ENCODE measurements at regions not wholly inside any gene's neighbourhood (a gene's known extent, or its start where the extent isn't known, plus 50 kb on each side); places are given as distances from the start of the nearest gene placed in this dataset.
"Not testable (repeated sequence)": the region's sequence is repeated elsewhere in the genome, so short reads cannot be mapped to it uniquely, and the experiment has no call there.

DNA sequence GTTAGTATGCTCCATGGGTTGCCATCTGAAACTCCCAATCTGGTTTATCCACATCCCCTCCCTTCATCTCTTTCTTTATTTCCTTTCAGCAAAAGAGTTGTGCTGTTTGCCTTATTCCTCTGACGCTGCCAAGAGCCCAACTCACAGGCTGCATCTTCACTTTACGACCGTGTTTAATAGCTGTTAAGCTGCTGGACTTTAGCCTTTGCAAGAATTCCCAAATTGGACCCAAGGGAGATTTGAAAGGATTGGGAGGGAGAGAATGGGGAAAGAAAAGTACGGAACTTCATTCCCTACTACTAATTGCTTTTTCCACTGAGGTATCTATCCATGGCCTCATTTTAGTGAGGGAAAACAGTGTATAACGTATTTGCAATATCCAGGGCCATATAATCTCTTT is 263.4 kb upstream of the MEIS1 start:
- ATAC-seq (no peak), DNase-seq (ENCODE audit: low spot score in 2 of 2) (no peak)
- H3K36me3 Mint-ChIP-seq = no peaks in the 10 kb centered on the region
- H3K27ac Mint-ChIP-seq = no peak overlapping the region
- H3K9me3 Mint-ChIP-seq = peaks cover 0 to 12% of the 10 kb centered on the region in 2 donors

GRCh38 chr2:66170744-66171330 is 264.1 kb upstream of the MEIS1 start:
- H3K9me3 Mint-ChIP-seq = peaks cover 0 to 12% of the 10 kb centered on the region in 2 donors
- no peak for ATAC-seq
- no peak for DNase-seq (ENCODE audit: low spot score in 2 of 2)
- no peaks in the 10 kb centered on the region for H3K36me3 Mint-ChIP-seq
- H3K27ac Mint-ChIP-seq = no peak overlapping the region

DNA sequence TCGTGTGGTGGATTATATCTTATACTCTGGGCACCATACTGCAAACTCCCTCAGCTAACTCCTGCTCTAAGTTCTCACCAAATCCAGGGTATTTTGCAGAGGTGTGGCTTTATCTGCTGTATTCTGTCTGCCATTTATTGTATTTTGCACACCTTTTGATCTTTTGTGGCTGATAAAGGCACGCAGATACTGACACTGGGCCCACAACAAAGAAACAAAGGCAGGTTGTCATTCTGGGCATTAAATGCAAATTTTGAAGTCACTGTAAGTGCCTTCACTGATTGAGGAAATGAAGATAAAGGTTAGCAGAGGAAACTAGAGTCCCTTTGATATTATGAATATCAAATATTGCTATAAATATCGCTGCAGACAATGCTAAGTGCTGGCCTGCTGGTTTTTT is 265.8 kb upstream of the MEIS1 start:
- Mint-ChIP-seq H3K27ac (no peak overlapping the region), H3K36me3 (no peaks in the 10 kb centered on the region), H3K9me3 (peaks cover 0 to 17% of the 10 kb centered on the region in 2 donors)
- ATAC-seq = no peak
- DNase-seq (ENCODE audit: low spot score in 2 of 2) = no peak

- H3K36me3 Mint-ChIP-seq = peaks cover 0 to 3% of the 10 kb centered on the region in 2 donors
- H3K9me3 Mint-ChIP-seq = peaks cover 5 to 13% of the 10 kb centered on the region in 2 donors
- ATAC-seq = no peak
- H3K27ac Mint-ChIP-seq = no peak overlapping the region
- no peak for DNase-seq (ENCODE audit: low spot score in 2 of 2)
These were observed 270.5 kb upstream of the MEIS1 start for GRCh38 chr2:66164470-66164869.

DNA sequence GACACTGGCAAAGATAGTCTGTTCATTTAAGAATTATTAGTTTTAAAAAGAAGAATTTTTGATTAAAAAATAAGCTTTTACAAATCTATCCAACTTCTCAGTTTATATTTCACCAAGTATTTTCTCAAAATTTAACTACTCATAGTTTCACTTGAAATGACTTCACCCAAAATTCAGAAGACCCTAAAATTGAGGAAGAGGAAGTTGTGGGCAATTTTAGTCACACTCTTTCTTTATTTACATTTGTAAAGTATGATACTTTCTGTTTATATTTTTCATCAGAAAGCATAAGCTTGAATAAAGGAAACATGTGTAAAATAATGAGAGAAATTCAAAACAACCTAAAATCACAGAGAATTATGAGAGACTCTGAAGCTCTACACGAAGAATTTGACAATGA is 278.8 kb upstream of the MEIS1 start:
- no peak for DNase-seq (ENCODE audit: low spot score in 2 of 2)
- no peak for ATAC-seq
- Mint-ChIP-seq H3K36me3 (peaks cover 0 to 20% of the 10 kb centered on the region in 2 donors), H3K9me3 (peaks cover 24 to 38% of the 10 kb centered on the region in 2 donors), H3K27ac (no peak overlapping the region)

GRCh38 chr2:66153941-66154340 is 281.0 kb upstream of the MEIS1 start:
- Mint-ChIP-seq H3K27ac (no peak overlapping the region), H3K9me3 (peaks cover 20 to 40% of the 10 kb centered on the region in 2 donors), H3K36me3 (peaks cover 0 to 16% of the 10 kb centered on the region in 2 donors)
- no peak for DNase-seq (ENCODE audit: low spot score in 2 of 2)
- no peak for ATAC-seq

GRCh38 chr2:66145490-66145889 is 289.4 kb upstream of the MEIS1 start:
- Mint-ChIP-seq H3K36me3 (peaks cover 0 to 6% of the 10 kb centered on the region in 2 donors), H3K27ac (no peak overlapping the region), H3K9me3 (peaks cover 4 to 14% of the 10 kb centered on the region in 2 donors)
- DNase-seq (ENCODE audit: low spot score in 2 of 2) (no peak), ATAC-seq (no peak)

DNA sequence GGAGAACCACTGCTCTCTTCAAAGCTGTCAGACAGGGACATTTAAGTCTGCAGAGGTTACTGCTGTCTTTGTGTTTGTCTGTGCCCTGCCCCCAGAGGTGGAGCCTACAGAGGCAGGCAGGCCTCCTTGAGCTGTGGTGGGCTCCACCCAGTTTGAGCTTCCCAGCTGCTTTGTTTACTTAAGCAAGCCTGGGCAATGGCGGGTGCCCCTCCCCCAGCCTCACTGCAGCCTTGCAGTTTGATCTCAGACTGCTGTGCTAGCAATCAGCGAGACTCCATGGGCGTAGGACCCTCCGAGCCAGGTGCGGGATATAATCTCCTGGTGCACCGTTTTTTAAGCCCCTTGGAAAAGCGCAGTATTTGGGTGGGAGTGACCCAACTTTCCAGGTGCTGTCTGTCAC is 290.6 kb upstream of the MEIS1 start:
- DNase-seq (ENCODE audit: low spot score in 2 of 2); H3K27ac Mint-ChIP-seq; H3K36me3 Mint-ChIP-seq; ATAC-seq: not testable (repeated sequence)
- H3K9me3 Mint-ChIP-seq = peaks cover 4 to 14% of the 10 kb centered on the region in 2 donors

GRCh38 chr2:66137606-66138130 is 297.3 kb upstream of the MEIS1 start:
- DNase-seq (ENCODE audit: low spot score in 2 of 2) (no peak), ATAC-seq (no peak)
- H3K36me3 Mint-ChIP-seq = no peaks in the 10 kb centered on the region
- peaks cover 6 to 7% of the 10 kb centered on the region in 2 donors for H3K9me3 Mint-ChIP-seq
- no peak overlapping the region for H3K27ac Mint-ChIP-seq

GRCh38 chr2:66134138-66134701 is 300.7 kb upstream of the MEIS1 start:
- ATAC-seq = no peak
- no peak for DNase-seq (ENCODE audit: low spot score in 2 of 2)
- Mint-ChIP-seq H3K27ac (no peak overlapping the region), H3K36me3 (no peaks in the 10 kb centered on the region), H3K9me3 (peaks cover 6 to 10% of the 10 kb centered on the region in 2 donors)

DNA sequence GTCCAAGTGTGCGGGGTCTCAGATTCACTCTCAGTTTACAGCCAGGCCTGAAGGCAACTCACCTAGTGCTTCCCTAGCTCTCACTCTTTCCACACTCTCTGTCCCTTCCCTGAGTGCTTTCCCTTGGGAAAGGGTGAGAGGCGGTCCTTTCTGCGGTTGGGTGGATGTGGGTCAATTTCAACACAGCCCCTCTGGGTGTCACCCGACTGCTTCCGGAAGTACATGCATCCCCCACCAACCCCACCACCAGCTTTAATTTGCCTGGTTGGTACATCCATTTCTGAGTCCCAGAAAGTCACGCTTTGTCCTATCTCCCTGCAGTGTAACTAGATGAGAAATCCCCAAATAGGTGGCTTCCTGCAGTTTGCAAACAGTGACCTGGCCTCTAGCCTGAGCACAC is 307.3 kb upstream of the MEIS1 start:
- ATAC-seq = no peak
- peaks cover 3 to 6% of the 10 kb centered on the region in 2 donors for H3K9me3 Mint-ChIP-seq
- no peaks in the 10 kb centered on the region for H3K36me3 Mint-ChIP-seq
- H3K27ac Mint-ChIP-seq = no peak overlapping the region
- DNase-seq (ENCODE audit: low spot score in 2 of 2) = no peak

DNA sequence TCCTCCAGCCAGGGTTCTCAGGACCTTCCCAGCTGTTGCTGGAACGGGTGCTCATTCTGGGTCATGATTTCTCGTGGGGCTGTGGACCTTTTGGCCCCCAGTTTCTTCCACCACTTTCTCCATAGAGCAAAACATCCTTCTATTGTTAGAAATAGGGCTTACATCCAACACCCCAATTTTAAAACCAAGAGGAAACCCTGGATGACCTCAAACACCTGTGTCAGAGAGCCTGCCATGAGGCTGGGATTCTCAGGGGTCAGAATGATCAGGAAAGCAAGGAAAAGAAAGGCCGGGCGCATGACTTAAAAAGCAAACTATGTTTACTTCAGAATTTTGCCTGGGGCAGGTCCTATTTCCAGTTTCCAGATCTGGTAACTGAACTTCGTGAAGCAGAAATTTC is 307.9 kb upstream of the MEIS1 start:
- no peak for ATAC-seq
- no peaks in the 10 kb centered on the region for H3K36me3 Mint-ChIP-seq

DNA sequence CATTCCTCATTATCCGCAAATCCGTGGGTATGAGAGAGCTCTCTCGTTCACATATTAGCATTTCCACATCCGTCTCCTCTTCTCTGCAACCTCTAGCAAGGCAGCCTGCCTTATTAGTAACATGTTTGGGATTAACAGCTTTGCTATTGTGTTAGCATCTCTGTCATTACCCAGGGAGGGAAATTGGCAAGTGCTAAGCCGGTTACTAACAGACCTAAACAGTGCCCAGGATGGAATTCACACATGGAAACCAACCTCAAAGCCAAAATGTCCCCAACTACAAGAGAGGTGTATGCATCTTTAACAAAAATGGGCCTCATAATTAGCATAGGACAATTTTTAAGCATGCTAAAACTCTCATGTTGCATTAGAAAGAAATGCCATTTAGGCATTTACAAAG is 309.0 kb upstream of the MEIS1 start:
- DNase-seq (ENCODE audit: low spot score in 2 of 2) = no peak
- ATAC-seq = no peak
- no peaks in the 10 kb centered on the region for H3K36me3 Mint-ChIP-seq
- H3K9me3 Mint-ChIP-seq = peaks cover 3% of the 10 kb centered on the region in 2 donors
- no peak overlapping the region for H3K27ac Mint-ChIP-seq

More for the DNA sequence above, 307.9 kb upstream of the MEIS1 start:
- Mint-ChIP-seq H3K27ac (no peak overlapping the region), H3K9me3 (peaks cover 3% of the 10 kb centered on the region in 2 donors)
- no peak for DNase-seq (ENCODE audit: low spot score in 2 of 2)

- no peak for ATAC-seq
- Mint-ChIP-seq H3K27ac (no peak overlapping the region), H3K9me3 (peaks cover 3 to 10% of the 10 kb centered on the region in 2 donors), H3K36me3 (no peaks in the 10 kb centered on the region)
- DNase-seq (ENCODE audit: low spot score in 2 of 2) = no peak
These were observed 312.4 kb upstream of the MEIS1 start for GRCh38 chr2:66122516-66122915.

- ATAC-seq = no peak
- Mint-ChIP-seq H3K27ac (no peak overlapping the region), H3K36me3 (no peaks in the 10 kb centered on the region), H3K9me3 (peaks cover 3 to 10% of the 10 kb centered on the region in 2 donors)
- DNase-seq (ENCODE audit: low spot score in 2 of 2) = no peak
These were observed 313.0 kb upstream of the MEIS1 start for GRCh38 chr2:66121946-66122345.

- Mint-ChIP-seq H3K36me3 (no peaks in the 10 kb centered on the region), H3K9me3 (peaks cover 11% of the 10 kb centered on the region in 2 donors), H3K27ac (no peak overlapping the region)
- no peak for DNase-seq (ENCODE audit: low spot score in 2 of 2)
- no peak for ATAC-seq
These were observed 320.8 kb upstream of the MEIS1 start for GRCh38 chr2:66113988-66114625.

GRCh38 chr2:66111706-66112105 is 323.2 kb upstream of the MEIS1 start:
- H3K27ac Mint-ChIP-seq = no peak overlapping the region
- DNase-seq (ENCODE audit: low spot score in 2 of 2) = no peak
- no peak for ATAC-seq
- peaks cover 4 to 18% of the 10 kb centered on the region in 2 donors for H3K9me3 Mint-ChIP-seq
- H3K36me3 Mint-ChIP-seq = no peaks in the 10 kb centered on the region

- Mint-ChIP-seq H3K9me3 (peaks cover 4 to 18% of the 10 kb centered on the region in 2 donors), H3K36me3 (no peaks in the 10 kb centered on the region), H3K27ac (no peak overlapping the region)
- ATAC-seq (no peak), DNase-seq (ENCODE audit: low spot score in 2 of 2) (no peak)
These were observed 324.3 kb upstream of the MEIS1 start for GRCh38 chr2:66110608-66111007.

Measured in activated naive CD4-positive, alpha-beta T cell treated with anti-CD3 and anti-CD28 coated beads, Interleukin-2, amount 50 U/mL, for 72 hours (primary cell).